SU-DHL-6 (cell line): ENCODE measurements at regions not wholly inside any gene's neighbourhood (a gene's known extent, or its start where the extent isn't known, plus 50 kb on each side); places are given as distances from the start of the nearest gene placed in this dataset.

ENCODE experiments used
- CTCF ChIP-seq: fragments of 200-600 bp; sonication (generic); IDR thresholded peaks from one replicate; pipeline ENCODE4 v1.5.1; 2017; ENCODE audit warnings: antibody characterized with exemption, mild to moderate bottlenecking, low read length, moderate library complexity; ENCODE audit not compliant: insufficient read depth, poor library complexity, severe bottlenecking
- EZH2phosphoT487 ChIP-seq: fragments of 200-600 bp; sonication (generic), shearing (Covaris generic); conservative IDR thresholded peaks from 2 replicates; pipeline ENCODE4 v1.6.1; 2018; ENCODE audit warnings: mild to moderate bottlenecking, antibody characterized with exemption, low read length, moderate library complexity, mixed read lengths

GRCh38 chr20:54980103-54980960, 504.9 kb downstream of the DOK5 start:
- peak; percentile 54 for TF ChIP-seq CTCF
- TF ChIP-seq EZH2phosphoT487 = no peak
